CD1c-positive myeloid dendritic cell (primary cell): ENCODE measurements at regions not wholly inside any gene's neighbourhood (a gene's known extent, or its start where the extent isn't known, plus 50 kb on each side); places are given as distances from the start of the nearest gene placed in this dataset.
"Not testable (repeated sequence)": the region's sequence is repeated elsewhere in the genome, so short reads cannot be mapped to it uniquely, and the experiment has no call there.

ENCODE experiments used
- DNase-seq: peaks from one replicate; pipeline ENCODE4 v3.0.0-alpha.2; 2016; ENCODE audit errors: extremely low spot score

DNA sequence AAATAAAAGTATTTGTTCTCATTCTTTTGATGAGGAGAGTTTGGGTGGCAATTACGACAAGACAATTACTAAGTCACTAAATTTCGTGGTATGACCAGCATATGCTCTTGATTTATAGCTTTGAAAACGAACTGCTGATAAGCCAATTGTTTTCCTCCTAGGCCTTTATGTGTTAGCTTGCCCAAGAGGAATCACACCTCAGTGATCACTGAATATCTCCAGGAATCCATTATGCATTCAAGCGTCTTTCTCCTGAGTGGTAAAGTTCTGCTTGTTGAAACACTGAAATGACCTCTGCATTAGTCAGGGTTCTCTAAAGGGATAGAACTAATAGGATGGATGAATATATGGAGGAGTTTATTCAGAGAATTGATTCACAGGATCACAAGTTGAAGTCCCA, 677.7 kb upstream of the MEF2C start:
- DNase-seq, result no peak

DNA sequence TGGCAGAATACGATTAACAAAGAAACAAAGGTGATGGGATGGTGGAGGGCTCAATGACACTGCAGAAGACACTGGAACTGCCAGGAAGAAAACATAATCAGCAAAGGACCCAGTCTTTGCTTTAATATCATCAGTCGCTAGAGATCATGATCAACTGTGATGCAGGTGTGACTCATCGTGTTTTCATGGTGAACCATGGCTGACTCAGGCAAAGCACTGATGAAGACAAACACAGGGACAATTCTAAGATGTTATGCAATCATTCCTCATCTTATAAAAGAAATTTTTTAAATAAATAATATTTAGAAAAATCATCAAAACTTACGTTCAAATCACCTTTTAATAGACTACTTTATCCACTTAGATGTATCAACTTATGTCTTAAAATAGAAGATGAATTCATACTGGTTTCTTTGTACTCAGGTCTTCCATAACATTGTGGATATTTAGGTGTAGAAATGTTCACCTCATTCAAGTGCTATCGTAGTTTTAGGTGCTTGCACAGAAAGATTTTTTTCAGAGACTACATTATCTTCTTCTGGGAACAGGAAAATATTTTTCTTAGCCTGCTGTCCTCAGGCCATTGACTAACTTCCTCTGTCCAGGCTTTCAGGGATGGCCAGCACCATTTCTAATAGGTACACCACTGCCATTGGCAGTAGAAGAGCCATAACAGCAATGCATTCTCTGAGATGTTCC, 673.4 kb upstream of the MEF2C start:
- no peak for DNase-seq

DNA sequence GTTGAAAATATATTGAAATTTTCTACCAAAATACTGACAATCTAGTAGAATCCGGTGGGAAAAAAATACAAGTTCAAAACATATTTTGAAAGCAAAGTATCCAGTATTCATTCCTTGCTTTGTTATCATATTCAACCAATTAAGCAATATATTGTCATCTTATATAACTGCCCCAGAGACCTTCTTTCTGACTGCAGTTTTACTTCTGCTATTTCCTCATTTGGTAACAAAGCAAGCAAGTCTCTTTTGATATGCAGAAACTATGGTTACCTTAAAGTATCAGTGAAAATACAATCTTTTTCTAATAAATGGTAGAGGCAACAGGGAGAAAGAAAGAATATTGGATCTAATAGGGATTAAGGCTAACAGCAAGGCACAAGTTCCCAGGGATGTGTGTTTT, 663.7 kb upstream of the MEF2C start:
- DNase-seq, result peak; percentile 13

DNA sequence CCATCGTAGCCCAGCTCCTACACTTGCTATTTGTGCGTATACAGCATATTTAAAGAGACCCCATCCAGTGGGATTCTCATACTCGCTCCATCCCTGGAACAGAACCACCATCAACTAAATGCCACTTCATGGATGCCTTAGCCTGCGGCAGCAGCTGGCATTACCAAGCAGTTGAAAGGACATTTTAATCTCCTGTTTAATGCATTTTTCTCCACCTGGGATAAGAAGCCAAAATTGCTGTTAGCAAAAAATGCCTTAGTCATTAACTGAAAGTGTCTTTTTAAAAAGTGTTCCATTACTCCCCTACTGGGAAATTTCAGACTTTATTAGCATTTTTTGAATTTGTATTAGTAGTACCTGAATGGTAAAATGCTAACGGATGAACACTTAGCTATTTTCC, 662.6 kb upstream of the MEF2C start:
- no peak for DNase-seq

DNA sequence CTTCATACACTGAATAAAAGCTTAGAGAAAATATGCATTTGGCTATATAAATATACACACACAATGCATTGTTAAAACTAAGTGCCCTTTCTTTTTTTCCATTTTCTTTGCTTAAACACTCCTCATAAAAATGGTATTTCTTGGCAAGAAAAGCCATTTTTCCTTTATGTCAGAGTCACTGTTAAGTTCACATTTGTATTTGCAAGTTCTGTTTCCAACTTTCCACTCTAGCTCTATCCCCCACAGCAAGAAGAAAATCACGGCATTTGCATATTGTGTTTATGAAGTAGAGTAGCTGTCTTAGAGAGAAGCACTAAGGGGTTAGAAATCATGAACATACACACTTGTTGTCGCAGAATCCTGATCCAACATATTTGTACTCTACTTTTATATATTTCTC, 662.1 kb upstream of the MEF2C start:
- DNase-seq, result no peak

DNA sequence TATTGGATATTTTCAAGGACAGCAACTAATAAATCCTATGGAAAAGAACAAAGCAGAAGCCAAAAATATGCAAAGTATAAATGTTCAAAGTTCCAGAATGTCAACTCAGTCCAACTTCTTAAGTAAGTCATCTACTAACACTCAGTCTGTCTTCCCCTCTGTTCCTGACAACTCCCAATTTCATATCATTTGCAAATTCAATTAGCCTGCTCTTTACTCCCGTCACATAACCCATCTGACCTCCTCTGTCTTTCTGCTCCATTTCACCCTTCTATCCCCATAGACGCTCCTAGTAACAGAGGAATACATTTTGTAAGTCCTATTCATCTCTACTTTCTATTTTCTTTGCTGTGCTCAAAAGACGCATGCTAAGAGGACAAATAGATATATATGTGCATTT, 659.8 kb upstream of the MEF2C start:
- DNase-seq, result no peak

DNA sequence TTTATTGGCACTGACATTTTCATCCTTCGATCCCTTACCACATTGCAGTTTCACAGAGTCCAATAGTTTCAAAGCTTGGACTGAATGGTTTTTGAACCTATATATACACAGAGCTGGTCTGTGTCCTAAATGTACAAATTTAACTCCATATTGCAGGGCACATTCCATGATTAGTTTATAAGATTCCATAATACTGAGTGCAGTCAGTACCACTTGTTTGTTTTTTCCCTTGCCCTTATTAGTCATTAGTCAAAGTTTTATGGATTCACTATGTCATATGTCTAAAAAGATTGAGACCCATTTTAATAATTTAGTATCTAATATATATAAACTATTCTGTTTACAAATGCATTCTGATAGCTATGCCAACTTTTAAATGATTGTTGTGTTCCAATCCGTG, 654.8 kb upstream of the MEF2C start:
- DNase-seq, result no peak

DNA sequence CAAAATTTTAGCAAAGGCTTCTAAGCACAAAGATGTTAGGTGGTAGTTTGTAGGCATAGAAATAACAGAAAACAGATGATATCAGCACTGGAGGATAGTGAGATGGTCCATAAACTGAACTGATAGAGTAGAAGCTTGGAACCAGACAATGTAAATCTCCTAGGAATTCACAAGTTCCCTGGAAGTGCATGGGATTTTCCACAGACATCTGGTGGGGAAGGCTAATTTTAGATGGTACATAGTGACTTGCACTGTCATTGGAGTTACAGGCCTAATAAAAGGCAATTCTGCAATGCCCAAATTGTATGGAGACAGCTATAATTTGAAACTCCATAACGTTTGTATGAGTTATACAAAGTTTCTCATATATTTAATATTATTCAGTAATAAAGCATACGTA, 653.0 kb upstream of the MEF2C start:
- DNase-seq, result no peak

DNA sequence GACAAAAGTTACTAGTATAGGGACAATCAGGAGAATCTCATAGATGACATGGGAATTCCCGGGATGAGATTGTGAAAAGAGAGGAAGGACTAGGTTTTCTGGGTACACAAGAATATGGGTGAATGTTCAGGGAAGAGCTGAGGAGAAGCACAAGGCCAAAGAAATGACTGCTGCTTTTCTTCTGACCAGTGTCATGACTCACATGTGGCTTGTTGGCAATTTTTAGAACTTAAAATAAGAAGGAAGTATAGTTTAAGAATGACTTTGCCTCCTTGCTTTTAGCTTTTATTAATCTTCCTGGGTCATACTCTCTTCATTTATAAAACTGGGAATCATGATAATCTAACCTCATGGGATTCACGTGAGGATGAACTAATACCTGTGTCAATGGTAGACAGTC, 652.4 kb upstream of the MEF2C start:
- no peak for DNase-seq

DNA sequence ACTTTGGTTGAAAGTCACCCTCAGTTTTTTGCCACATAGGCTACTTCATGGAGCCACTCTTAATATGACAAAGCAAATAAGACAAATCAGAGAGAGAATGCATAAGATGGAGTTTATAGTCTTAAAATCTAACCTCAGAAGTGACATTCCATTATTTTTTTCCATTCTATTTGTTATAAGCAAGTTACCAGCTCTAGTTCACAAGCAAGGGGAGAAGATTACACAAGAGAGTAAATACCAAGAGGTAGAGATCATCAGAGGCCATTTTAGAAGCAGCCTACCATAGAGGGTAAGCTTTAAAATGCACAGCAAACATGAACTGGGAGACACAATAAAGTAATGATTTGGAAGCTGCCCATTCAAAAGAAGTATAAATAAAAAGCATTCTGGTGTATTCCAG, 651.3 kb upstream of the MEF2C start:
- DNase-seq, result no peak

DNA sequence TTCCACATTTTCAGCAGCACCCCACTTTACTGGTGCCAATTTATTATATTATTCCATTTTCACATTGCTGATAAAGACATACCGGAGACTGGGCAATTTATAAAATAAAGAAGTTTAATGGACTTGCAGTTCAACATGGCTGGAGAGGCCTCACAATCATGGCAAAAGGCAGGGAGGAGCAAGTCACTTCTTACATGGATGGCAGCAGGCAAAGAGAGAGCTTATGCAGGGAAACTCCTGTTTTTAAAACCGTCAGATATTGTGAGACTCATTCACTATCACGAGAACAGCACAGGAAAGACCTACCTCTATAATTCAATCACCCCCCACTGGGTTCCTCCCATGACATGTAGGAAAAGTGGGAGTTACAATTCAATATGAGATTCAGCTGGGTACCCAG, 641.8 kb upstream of the MEF2C start:
- DNase-seq, result no peak

DNA sequence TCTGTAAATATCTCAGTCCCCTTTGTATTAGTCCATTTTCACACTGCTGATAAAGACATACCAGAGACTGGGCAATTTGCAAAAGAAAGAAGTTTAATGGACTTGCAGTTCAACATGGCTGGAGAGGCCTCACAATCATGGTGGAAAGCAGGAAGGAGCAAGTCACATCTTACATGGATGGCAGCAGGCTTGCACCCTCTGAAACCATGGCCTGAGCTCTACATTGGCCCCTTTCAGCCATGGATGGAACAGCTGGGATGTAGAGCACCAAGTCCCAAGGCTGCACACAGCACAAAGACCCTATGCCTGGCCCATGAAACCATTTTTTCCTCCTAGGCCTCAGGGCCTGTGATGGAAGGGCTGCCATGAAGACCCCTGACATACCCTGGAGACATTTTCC, 640.9 kb upstream of the MEF2C start:
- not testable (repeated sequence) for DNase-seq

DNA sequence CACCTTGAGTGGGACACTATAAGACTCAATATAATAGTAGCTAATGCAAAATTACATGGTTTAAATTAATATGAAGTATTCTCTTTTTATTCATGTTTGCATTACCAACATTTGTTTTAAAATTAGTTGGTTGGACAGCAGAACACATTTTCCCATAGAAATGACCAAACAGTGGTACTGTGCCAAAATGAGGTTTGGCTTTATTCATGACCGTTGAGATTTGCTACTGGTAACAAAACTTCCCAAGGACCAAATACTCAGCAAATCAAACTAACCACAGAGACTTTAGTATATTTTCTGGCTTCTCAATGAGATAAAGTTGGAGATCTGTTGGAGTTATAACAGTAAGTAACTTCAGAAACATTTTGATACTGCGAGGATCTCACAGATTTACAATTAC, 637.8 kb upstream of the MEF2C start:
- no peak for DNase-seq

DNA sequence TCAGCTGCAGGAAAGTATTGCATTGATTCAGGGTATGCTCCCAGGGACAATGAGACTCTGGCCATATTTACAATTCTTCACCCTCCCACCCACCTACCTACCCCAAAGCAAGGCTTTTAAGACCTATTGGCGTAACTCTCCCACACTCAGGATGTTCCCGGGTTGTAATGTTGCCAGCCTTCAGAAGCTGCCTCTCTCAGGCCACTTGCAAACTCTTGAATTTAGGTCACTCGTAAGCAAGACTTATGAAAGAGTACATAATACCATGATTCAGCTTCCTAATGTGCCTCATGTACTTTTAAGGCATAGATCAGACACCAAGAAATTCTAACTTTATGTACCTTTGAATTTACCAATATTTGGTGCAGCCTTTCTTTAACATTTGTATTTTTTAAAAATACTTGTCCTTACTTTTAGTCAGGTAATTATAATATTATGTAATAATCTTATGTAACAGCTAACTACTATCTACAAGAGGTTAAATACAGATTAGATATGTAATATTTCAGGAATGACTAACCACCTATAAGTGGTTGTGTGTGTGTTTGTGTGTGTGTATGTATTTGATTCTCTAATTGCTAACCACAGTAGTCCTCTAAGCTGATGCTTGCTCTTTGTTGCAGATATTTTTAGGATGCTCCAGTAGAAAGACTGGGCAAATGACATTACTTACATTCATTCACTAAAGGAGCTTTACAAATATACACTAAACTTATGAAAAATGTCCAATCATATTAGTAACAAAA, 630.5 kb upstream of the MEF2C start:
- no peak for DNase-seq

DNA sequence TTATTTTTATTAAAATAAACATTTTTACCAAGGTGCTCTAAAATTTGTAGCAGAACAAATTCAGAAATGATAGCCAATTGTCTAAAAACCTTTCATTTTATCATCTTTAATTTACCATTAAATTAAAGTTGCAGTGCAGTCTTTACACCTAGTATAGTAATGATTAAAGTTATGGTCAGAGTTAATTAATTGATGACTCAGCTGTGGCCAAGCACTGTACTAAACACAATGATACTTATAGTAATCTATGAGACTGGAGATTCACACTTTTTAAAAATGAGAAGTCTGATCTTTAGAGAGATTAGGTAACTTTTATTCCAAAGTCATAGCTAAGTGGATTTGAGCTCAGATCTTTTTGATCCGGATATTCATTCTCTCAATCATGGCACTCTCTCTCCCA, 621.1 kb upstream of the MEF2C start:
- no peak for DNase-seq

DNA sequence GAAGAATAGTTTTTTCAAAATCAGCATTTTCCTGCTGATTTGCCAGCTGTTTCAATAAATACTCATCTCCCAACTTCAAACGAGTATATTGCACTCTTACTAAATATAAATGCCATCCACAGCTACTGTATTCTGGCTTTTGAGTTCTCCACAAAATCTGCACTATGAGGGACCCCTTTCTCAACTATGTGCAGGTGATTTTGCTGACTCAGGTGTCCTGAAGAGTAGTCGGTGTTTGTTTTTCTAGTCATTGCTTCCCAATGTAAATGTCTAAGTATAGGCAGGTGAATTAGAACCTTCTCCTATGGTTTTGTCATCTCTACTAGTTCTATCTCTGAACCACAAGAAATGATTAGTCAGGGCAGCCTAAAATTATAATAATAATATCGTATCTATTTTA, 616.8 kb upstream of the MEF2C start:
- no peak for DNase-seq

DNA sequence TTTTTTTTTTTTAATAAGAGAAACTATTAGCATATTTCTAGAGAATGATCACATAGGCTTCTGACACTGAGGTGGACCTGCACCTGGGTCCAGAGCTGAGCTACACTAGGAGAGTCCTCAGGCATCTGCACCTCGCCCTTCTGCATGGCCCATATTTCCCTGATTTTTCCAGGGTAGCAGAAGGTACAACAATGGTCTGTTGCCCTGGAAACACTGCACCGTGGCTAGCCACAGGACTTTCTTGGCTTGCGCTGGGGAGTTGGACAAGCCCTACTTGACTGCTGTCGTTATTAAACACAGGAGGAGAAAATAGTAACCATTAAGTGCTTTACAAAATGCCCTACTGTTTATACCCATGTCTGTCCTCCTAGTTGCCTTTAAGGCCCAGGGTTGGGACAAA, 615.7 kb upstream of the MEF2C start:
- no peak for DNase-seq

DNA sequence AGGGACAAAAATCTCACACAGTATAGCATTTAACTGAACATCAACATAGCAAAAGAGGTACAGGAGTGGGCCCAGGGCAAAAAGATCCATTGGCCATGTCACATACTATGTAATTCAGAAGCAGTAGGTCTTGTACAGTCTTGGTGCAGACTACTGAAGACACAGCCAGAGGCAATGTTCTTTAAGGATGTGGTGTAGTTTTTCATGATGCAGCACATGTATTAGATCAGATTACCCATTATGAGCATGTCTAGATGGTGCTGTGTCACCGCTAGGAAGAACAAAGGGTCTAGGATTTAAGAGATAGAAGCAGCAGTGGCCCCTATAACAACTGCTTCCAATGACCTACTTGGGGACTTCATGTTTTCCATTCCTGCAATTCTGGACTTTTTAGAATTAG, 610.4 kb upstream of the MEF2C start:
- no peak for DNase-seq

DNA sequence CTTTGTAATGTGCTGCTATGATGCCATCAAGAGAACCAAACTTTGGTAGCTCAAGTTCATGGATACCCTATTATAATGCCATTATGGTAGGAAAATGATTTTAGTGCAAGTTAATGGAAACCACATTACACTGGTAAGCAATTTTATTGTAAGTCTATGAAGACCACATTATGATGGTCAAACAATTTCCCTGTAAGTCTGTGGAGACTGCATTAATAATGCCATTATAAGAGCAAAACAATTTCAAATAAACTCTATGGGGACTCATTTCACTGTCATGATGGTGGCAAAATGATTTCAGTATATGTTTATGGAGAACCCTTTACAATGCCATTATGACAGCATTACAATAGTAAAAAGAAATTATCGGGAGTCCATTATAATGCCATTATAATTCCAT, 602.0 kb upstream of the MEF2C start:
- no peak for DNase-seq

DNA sequence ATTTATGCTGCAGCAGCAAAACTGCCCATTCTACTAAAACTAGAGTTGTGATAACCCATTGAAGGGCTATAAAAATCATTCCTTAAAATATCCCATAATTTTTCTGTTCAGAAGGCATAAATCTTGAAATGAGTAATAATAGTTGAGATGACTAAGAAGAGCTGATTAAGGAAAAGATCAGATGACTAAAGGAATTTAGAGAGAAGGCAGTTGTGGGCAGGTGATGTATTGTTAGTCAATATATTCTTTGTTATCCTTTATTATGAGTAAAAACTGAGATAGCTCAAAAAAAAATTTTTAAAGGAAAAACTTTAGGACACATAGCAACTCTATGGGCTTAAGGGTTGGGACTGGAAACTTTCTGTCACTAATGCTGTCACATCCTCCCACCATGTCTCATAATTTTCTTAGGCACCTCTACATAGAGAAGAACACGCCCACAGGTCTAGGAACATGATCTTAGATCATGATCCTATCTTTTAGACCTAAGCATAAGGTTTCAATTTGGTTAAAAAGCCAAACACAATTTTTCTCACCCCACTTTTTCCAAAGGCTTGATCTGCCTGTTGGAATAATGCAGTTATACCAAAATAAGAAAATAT, 597.5 kb upstream of the MEF2C start:
- no peak for DNase-seq

DNA sequence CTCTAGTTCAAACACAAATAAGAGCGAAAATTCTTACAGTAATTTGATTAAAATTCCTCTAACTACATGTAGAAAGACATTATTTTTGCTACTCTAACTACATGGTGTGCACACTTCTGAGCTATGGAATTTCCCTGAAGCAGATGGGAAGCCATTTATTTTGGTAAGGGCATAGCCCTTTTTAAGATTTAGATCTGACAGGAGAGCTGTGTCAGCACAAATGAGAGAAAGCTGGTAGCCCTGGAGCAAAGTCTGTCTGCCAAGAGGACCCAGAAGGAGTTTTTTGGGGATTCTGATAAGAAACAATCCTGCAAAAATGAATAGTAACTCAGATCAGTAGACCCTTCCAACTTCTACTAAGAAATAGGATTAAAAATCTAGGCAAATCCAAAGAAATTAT, 595.9 kb upstream of the MEF2C start:
- no peak for DNase-seq

DNA sequence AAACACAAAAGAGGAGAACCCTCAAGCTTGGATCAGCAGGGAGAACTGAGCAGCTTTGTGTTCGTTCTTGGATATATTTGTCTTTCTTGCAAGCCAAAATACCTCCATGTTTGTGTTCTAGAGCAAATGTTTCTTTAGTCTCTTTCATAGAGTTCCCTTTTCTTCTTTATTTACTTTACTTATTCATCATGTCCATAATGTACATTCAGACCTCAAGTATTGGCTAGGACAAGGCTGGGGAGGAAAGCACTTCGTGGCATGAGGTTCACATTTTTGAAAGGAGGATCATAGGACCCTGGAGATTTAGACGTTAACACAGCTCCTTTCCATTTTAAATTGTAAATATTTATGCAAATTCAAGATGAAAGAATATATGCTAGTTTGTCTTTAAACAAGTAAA, 590.2 kb upstream of the MEF2C start:
- no peak for DNase-seq

DNA sequence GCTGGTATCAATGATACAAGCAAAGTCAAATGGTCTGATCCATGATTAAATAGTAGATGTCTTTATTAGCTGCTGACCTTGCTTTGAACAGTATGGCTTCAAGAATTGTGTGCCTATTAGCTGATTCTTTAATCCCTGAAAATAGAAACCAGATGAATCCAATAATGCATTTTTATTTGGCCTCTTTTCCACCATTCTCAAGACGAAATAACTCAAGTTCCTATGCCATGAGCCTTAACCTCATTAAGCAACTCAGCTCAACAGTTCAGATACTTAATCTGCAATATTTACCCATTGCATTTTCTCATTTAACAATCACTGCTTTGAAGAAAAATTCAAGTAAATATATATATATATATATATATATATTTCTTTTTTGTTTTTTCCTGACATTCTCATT, 588.6 kb upstream of the MEF2C start:
- DNase-seq, result no peak
